GM21447 (cell line): ENCODE measurements at regions not wholly inside any gene's neighbourhood (a gene's known extent, or its start where the extent isn't known, plus 50 kb on each side); places are given as distances from the start of the nearest gene placed in this dataset.
A peak's percentile ranks its signal among the peaks of the same experiment; 100 is the strongest.
"Not testable (repeated sequence)": the region's sequence is repeated elsewhere in the genome, so short reads cannot be mapped to it uniquely, and the experiment has no call there.

Source experiments
- ATAC-seq: cut with Tn5 transposase; IDR thresholded peaks from one replicate; pipeline ENCODE4 v1.9.1; 2021; ENCODE audit not compliant: unreplicated experiment

- no peak for ATAC-seq
These were observed 99.8 kb downstream of the KPNA2 start for GRCh38 chr17:68135141-68135887.

GRCh38 chr17:68141050-68141449 lies 105.5 kb downstream of the KPNA2 start:
- no peak for ATAC-seq

GRCh38 chr17:68142595-68142994 lies 105.2 kb upstream of the AMZ2 start:
- no peak for ATAC-seq

DNA sequence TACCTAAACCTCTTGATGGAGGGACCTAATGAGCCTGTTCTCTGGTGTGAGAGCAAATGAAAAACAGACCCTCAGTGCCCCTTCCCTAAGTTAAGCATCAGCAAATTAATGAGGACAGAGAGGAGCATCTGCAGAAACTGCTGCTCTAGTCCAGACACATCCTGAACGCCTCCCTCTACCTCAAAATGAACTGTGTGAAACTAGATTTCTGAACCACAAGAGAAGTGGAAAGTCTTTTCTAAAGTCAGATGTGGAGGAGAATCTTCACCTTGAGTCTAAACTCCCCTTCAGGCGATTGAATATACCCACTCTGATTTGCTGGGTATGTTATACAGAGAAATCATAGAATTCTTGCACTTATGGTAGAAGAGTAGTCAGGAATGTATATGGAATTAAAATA lies 104.4 kb upstream of the AMZ2 start:
- no peak for ATAC-seq

- no peak for ATAC-seq
These were observed 102.8 kb upstream of the AMZ2 start for GRCh38 chr17:68145088-68145487.

- ATAC-seq: no peak
These were observed 98.9 kb upstream of the AMZ2 start for GRCh38 chr17:68148936-68149335.

- no peak for ATAC-seq
These were observed 95.7 kb upstream of the AMZ2 start for GRCh38 chr17:68152161-68152571.

DNA sequence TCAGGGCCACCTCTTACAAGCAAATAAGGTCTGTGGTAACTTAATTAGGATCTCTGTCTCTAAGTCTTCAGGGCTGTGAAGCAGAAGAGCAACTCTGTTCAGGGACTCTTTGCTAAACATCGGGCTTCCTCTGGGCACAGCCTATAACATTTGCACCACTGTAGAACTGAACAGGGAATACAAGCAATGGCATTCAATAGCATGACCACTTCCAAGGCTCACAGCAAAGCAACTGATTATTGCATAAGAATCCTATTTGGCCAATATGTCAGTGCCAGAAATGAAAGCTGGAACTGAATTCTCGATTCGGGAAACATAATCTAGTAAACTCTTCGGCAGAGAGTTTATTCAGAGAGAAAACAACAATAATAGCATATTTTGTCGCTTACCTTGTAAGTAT lies 92.2 kb upstream of the AMZ2 start:
- ATAC-seq: no peak

DNA sequence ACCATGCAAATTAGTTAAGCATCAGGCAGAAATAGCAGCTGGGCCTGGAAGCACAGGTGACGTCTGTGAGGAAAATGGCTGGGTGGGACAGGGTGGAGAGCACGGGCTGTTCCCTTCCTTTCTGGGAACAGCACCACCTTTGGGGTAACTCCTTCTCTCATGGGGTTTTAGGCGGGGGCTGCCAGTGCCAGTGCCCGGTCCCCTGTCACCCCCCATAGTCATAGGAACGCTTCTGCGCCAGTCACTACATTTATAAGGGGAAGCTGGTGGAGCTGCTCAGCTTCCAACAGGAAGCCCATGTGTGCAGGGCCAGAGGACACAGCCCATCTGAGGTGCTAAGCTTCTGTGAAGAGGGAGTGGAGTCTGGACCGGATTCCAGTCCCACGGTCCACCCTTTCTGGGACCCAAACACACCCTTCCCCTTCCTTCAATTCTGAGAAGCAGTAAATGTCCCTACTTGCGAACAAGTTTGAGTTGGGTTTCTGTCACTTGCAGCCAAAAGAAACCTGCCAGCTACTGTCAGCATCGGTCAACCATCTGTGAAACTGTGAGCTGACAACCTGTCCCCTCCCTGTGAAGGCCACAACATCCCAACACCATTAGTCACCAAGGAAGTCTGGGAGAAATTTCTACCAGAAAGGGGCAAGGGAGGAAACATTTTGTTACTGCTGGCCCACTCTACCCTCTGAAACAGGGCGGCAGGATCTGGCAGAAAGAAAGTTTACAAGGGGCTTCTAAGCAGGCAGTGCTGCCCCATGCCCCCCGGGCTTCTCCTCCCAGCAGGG lies 86.0 kb upstream of the AMZ2 start:
- ATAC-seq: no peak

DNA sequence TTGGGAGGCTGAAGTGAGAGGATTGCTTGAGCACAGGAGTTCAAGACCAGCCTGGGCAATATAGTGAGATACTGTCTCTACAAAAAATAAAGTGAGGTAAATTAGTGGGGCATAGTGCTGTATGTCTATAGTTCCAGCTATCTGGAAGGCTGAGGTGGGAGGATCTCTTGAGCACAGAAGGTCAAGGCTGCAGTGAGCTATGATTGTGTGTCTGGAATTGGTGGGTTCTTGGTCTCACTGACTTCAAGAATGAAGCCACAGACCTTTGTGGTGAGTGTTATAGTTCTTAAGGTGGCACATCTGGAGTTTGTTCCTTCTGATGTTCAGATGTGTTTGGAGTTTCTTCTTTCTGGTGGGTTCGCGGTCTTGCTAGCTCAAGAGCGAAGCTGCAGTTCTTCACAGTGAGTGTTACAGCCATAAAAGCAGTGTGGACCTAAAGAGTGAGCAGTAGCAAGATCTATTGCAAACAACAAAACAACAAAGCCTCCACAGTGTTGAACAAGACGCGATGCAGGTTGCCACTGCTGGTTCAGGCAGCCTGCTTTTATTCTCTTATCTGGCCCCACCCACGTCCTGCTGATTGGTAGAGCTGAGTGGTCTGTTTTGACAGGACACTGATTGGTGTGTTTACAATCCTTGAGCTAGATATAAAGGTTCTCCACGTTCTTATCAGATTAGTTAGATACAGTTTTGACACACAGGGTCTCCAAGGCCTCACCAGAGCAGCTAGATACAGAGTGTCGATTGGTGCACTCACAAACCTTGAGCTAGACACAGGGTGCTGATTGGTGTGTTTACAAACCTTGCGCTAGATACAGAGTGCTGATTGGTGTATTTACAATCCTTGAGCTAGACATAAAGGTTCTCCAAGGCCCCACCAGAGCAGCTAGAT lies 79.3 kb upstream of the AMZ2 start:
- not testable (repeated sequence) for ATAC-seq

GRCh38 chr17:68169165-68169821 lies 78.5 kb upstream of the AMZ2 start:
- not testable (repeated sequence) for ATAC-seq

DNA sequence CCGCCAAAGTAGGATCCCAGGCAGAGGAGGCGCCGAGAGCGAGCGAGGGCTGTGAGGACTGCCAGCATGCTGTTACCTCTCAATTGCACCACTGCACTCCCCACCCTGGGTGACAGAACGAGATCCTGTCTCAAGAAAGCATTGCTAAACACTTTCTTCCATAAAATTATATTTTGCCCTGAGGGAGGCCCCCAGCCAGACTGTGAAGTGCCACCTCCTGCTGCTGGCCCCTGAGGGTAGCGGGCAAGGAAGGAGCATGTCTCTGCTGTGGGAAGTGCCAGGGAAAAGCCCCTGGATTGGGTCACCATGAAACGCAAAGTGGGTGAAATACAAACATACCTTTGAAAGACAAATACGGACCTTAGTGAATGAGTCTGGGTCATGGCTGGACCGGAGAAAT lies 78.0 kb upstream of the AMZ2 start:
- ATAC-seq: no peak

DNA sequence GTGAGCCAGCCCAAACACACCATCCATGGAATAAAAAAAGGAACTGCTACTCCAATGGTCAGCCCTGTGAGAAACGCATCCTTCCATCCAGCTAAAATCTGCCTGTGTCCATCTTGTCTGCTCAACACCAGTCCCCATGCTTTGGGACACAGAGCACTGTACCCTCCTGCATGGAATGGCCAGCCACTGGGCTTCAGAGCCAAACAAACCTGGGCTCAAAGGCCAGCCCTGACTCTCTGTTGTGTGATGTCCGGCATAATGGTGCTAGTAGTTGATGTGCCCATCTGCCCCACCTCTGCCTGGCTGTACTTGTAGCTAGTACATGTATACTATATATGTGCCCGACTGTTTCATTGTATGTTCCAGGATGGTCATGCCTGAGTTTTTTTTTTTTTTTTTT lies 77.6 kb upstream of the AMZ2 start:
- ATAC-seq: no peak

GRCh38 chr17:68172461-68172954 lies 75.3 kb upstream of the AMZ2 start:
- peak; percentile 72 for ATAC-seq

GRCh38 chr17:68175416-68175815 lies 72.4 kb upstream of the AMZ2 start:
- ATAC-seq: no peak

GRCh38 chr17:68175905-68176304 lies 71.9 kb upstream of the AMZ2 start:
- no peak for ATAC-seq

DNA sequence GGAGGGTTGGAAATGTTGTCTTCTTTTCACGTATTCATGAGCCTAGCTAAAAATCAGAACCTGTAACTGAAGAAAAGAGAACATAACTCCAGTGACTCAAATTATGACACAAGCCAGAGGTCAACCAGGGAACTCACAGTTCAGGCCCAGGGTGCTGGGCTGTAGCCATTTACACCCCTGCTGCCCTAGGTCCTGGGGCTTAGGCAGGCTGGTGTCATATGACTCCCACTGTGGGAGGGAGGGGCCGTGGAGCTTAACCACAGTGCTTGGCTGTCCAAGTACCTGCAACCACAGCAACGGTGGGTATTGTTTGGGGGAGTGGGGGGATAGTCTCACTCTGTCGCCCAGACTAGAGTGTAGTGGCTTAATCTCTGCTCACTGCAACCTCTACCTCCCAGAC lies 71.1 kb upstream of the AMZ2 start:
- no peak for ATAC-seq

DNA sequence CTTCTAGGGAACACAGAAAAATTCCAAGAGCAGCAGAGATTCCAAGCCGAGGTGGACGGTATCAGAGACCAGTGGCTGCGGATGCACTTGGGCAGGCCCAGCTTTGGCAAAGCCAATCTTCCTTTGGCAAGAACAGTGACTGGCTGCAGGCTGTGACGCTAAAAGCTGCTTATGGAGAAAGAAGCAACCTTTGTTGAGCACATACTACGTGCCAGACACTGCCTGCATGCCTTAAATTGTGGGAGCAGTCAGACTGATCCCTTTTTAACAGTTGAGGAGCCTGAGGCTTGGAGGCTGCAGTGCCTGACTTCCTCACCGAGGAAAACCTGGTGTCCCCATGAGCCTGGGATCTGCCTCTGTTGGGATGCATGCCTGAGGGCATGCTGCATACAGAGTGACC lies 69.0 kb upstream of the AMZ2 start:
- no peak for ATAC-seq

GRCh38 chr17:68179236-68179925 lies 68.5 kb upstream of the AMZ2 start:
- no peak for ATAC-seq

GRCh38 chr17:68179926-68180285 lies 67.9 kb upstream of the AMZ2 start:
- ATAC-seq: no peak
